ENCODE measurements at regions not wholly inside any gene's neighbourhood (a gene's known extent, or its start where the extent isn't known, plus 50 kb on each side); places are given as distances from the start of the nearest gene placed in this dataset.
"Not testable (repeated sequence)": the region's sequence is repeated elsewhere in the genome, so short reads cannot be mapped to it uniquely, and the experiment has no call there.

DNA sequence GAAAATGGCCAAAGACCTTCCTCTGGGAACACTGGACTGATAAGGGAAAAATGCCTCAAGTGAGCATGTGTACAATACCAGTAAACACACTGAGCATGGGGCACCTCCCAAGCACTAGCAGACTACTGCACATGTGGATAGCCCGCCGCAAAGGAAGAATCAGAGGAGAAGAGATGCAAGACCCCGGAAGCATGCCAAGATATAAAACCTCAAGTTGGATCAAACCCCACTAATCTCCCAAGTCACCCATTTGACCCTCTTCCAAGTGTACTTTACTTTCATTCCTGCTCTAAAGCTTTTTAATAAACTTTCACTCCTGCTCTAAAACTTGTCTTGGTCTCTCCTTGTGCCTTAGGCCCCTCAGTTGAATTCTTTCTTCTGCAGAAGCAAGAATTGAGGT, 121.1 kb upstream of the PLAAT1 start:
- no peaks in the 10 kb centered on the region for H3K27me3 Mint-ChIP-seq
- no peaks in the 10 kb centered on the region for H3K4me1 Mint-ChIP-seq (ENCODE audit: low read depth)

DNA sequence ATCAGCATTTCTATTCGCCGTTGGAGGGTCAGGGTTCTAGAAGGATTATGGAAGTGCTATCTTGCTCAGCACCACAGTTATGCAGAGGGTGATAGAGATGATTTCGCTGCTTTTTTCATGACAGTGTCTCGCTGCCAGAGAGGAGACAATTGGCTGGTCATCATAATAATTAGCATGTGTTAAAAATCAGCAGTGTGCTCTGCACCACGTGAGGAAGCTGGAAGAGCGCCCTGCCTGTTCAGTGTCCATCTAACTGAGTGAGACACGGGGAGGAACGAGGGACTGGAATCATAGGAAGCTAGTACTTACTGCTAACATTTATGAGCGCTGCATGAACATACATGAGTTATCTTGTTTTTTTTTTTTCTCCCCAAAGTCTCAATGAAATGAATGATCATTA, 116.2 kb upstream of the PLAAT1 start:
- no peak overlapping the region for H3K27ac Mint-ChIP-seq
- H3K4me3 Mint-ChIP-seq: no peak overlapping the region
- peaks cover 4% of the 10 kb centered on the region for H3K27me3 Mint-ChIP-seq
- no peaks in the 10 kb centered on the region for H3K36me3 Mint-ChIP-seq (ENCODE audit: low read depth)
- no peaks in the 10 kb centered on the region for H3K9me3 Mint-ChIP-seq
- H3K4me1 Mint-ChIP-seq (ENCODE audit: low read depth): no peaks in the 10 kb centered on the region

More for the DNA sequence above, 121.1 kb upstream of the PLAAT1 start:
- Mint-ChIP-seq H3K27ac (no peak overlapping the region), H3K9me3 (no peaks in the 10 kb centered on the region), H3K4me3 (no peak overlapping the region), H3K36me3 (ENCODE audit: low read depth) (no peaks in the 10 kb centered on the region)

DNA sequence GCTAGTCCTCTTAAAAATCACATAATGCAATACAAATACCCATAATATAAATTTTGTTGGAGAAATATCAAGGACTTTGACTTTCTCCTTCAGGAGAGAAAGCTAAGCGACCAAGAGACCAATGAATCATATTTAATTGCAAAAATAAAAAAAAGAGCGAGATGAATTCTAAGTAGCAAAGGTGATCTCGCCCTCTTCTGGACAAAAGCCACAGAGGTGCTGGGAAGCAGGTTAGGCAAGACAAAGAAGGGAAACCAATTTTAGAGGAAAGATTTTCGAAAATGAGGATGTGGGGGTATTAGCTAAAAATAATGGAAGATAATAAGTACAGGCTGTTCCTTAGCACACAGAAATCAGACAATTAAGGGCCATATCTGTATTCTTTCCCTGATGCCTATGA, 111.4 kb upstream of the PLAAT1 start:
- Mint-ChIP-seq H3K27me3 (peaks cover 4% of the 10 kb centered on the region), H3K27ac (no peak overlapping the region), H3K9me3 (no peaks in the 10 kb centered on the region), H3K4me1 (ENCODE audit: low read depth) (no peaks in the 10 kb centered on the region), H3K4me3 (no peak overlapping the region), H3K36me3 (ENCODE audit: low read depth) (no peaks in the 10 kb centered on the region)

DNA sequence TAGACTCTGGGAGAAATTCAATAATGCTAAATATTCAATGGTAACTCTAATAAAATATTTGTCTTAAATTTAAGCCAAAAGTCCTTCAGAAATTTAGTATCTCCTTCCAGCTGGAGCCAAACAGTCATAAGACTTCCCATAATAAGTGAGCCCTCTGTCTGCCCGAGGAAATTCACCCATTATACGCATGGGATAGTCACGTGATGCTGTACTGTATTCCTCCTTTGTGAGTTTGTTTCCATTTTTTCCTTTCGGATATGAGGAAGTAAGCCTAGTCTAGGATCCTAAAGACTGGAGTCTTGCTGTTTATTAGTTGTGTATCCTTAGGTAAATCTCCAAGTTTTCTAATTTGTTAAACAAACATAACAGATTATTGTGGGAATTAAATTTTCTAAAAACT, 110.4 kb upstream of the PLAAT1 start:
- Mint-ChIP-seq H3K4me3 (no peak overlapping the region), H3K4me1 (ENCODE audit: low read depth) (no peaks in the 10 kb centered on the region), H3K27me3 (peaks cover 4% of the 10 kb centered on the region), H3K9me3 (no peaks in the 10 kb centered on the region), H3K36me3 (ENCODE audit: low read depth) (no peaks in the 10 kb centered on the region), H3K27ac (no peak overlapping the region)

DNA sequence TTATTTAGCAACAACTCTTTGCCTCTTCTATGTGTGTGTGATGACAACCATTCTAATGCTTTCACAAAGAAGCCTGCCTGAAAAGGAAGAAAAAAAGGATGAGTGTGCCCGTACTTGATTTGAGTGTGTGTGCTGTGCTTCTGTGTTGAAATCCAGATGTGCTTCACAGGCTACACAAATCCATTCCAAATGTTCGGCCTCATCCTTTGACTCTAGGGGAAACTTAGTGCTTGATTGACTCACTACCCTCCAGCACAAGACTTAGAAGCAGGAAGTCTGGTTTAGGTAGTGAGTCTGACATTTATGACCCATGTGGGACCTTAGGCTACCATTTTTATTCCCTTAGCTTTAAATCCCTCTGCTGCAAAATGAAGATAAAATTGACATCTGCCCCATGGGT, 108.8 kb upstream of the PLAAT1 start:
- Mint-ChIP-seq H3K9me3 (no peaks in the 10 kb centered on the region), H3K27me3 (no peaks in the 10 kb centered on the region), H3K4me1 (ENCODE audit: low read depth) (no peaks in the 10 kb centered on the region)

DNA sequence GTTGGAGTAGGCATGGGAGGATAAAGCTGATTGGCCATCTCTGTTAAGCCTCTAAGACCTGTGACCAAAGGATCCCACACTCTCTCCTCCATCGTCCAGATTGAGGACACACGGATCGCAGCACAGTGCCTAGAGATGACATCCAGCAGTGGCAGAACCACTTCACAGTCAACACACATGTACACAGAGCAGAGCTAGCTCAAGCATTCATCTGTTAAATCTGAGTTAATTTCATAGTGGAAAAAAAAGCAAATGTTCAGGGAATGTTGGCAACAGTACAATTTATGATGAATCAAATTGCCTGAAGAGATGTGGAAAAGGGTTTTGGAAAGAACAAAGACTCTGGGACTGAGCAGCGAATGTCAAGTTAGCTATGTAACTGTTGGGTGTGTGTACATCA, 108.1 kb upstream of the PLAAT1 start:
- Mint-ChIP-seq H3K36me3 (ENCODE audit: low read depth) (no peaks in the 10 kb centered on the region), H3K9me3 (no peaks in the 10 kb centered on the region), H3K4me3 (no peak overlapping the region), H3K27me3 (no peaks in the 10 kb centered on the region), H3K4me1 (ENCODE audit: low read depth) (no peaks in the 10 kb centered on the region), H3K27ac (no peak overlapping the region)

More for the DNA sequence above, 108.8 kb upstream of the PLAAT1 start:
- Mint-ChIP-seq H3K4me3 (no peak overlapping the region), H3K36me3 (ENCODE audit: low read depth) (no peaks in the 10 kb centered on the region), H3K27ac (no peak overlapping the region)

DNA sequence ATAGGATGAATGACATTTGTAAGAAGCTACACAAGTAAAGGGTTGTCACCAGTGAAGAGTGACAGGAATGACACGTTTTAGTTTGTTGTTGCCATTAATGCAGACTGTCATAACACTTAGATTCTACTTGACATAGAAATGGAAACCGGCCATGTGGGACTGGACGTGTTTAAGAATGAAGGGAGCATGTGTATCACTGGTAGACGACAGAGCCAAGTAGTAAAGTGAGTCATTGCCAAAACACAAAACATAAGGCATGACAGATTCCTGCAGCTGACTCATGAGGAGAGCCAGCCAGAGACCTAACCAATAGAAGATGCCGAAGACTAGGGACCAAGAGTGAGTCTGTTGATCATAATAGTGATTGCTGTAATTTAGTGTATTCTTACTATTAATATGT, 106.2 kb upstream of the PLAAT1 start:
- Mint-ChIP-seq H3K4me3 (no peak overlapping the region), H3K27ac (no peak overlapping the region), H3K27me3 (no peaks in the 10 kb centered on the region), H3K4me1 (ENCODE audit: low read depth) (no peaks in the 10 kb centered on the region), H3K36me3 (ENCODE audit: low read depth) (no peaks in the 10 kb centered on the region), H3K9me3 (peaks cover 3% of the 10 kb centered on the region)

DNA sequence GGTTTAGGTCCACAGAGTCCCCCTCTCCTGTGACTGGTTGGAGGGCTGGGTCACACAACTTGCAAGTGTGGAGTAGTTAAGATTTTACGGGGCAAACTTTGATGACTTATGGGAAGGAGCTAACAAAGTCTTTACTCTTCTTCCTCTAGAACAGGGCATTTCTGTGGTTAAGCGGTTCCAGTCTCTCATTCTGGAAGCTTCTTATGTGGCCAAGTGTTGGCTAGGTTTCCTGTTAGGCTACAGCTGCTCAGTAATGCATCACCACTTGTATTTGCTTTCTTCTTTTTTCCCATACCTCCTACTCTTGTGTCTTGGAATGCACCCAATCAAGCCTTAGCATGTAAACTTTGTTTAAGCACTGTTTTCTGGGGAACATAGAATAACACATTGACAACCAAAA, 100.6 kb upstream of the PLAAT1 start:
- Mint-ChIP-seq H3K4me1 (ENCODE audit: low read depth) (no peaks in the 10 kb centered on the region), H3K27ac (no peak overlapping the region), H3K4me3 (no peak overlapping the region), H3K36me3 (ENCODE audit: low read depth) (no peaks in the 10 kb centered on the region), H3K27me3 (no peaks in the 10 kb centered on the region), H3K9me3 (peaks cover 3% of the 10 kb centered on the region)

DNA sequence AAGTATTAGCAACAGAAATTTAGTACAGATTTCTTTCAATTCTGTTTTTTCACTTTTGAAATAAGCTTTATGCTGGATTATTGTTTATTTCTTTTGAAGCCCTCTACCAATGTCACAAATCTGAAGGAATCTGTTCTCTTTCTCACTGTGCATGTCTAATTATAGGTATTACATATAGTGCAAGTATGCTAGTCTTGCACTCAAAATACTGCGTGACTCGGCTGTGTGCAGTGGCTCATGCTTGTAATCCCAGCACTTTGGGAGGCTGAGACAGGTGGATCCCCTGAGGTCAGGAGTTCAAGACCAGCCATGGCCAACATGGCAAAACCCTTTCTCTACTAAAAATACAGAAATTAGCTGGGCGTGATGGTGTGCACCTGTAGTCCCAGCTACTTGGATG, 95.8 kb upstream of the PLAAT1 start:
- Mint-ChIP-seq H3K27ac (no peak overlapping the region), H3K27me3 (no peaks in the 10 kb centered on the region), H3K9me3 (no peaks in the 10 kb centered on the region), H3K4me1 (ENCODE audit: low read depth) (no peaks in the 10 kb centered on the region), H3K4me3 (no peak overlapping the region), H3K36me3 (ENCODE audit: low read depth) (no peaks in the 10 kb centered on the region)

DNA sequence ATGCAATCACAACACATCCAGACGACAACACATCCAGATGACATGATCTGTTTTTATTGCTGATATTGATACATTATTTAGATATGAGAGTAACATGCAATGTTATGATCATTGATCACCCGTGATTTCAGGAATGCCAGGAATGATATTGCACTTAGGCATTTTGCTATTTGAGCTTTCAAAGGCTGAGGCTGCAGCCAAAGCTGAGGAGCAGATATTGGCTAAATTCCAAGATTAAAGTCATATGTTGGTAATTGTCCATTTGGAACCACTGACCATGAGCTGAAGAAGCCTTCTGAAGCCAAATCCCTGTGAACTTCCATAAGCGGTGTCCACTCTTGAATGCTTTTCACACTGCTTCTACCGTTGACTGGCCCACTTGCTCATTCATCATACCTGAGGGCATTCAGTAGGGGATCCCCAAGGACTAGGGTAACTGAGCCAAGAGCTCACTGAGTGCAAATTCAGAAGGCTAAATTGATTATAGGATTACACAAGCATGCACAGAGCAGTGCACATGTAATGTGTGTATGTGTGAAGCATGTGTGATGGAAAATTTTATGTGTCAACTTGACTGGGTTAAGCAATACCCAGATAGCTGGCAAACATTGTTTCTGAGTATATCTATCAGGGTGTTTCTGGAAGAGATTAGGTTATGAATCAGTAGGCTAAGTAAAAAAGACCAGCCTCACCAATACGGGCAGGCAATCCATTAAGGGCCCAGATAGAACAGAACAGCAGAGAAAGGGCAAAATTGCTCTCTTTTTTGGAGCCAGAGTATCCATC, 92.1 kb upstream of the PLAAT1 start:
- no peak overlapping the region for H3K27ac Mint-ChIP-seq
- no peak overlapping the region for H3K4me3 Mint-ChIP-seq
- no peaks in the 10 kb centered on the region for H3K4me1 Mint-ChIP-seq (ENCODE audit: low read depth)
- H3K27me3 Mint-ChIP-seq: peaks cover 3% of the 10 kb centered on the region
- H3K9me3 Mint-ChIP-seq: no peaks in the 10 kb centered on the region
- H3K36me3 Mint-ChIP-seq (ENCODE audit: low read depth): no peaks in the 10 kb centered on the region

DNA sequence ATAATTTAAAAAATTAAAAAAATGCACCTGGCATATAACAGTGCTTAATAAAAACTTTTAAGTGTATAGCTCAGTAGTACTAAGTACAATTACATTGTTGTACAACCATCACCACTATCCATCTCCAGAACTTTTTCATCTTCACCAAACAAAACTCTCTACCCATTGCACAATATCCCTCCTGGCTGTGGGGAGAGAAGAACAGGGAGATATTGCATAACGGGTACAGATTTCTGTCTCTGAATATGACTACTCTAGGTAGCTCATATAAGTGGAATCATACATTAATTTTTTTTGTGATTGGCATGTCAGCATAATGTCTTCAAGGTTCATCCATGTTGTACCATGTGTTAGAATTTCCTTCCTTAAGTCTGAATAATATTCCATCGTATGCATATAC, 91.0 kb upstream of the PLAAT1 start:
- no peaks in the 10 kb centered on the region for H3K9me3 Mint-ChIP-seq
- no peak overlapping the region for H3K27ac Mint-ChIP-seq
- H3K4me1 Mint-ChIP-seq (ENCODE audit: low read depth): no peaks in the 10 kb centered on the region

DNA sequence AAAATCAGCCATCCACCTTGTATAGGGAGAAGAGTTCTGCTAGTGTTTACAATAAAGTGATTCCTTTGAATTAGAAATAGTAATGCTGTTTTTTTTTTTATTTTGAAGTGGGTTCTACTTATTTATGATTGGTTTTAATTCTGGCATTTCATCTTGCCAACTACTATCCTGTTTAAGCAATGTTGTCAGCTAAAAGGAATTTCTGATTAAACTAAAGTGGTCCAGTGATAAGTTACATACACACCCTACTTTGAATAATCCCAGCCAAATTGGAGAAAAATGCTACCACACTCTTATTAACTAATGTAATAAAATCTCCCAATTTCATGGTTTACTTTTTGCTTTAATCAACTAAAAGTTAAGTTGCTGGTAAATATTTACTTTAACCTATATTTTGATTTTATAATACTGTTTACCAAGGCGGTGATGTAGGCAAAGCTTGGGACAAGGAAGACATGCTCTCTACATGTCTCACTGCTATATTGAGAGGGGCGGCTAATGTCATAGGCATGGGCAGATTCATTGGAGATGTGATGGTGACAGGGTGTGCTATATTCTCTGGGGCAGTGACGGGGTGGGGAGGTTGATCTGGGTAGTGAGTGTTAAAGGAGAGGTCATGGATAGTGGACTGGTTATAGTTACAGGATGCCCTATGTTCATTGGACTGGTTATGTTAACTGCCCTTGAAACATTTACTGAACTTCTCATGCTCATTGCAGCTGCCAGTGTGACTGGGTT, 85.8 kb upstream of the PLAAT1 start:
- not testable (repeated sequence) for H3K27me3 Mint-ChIP-seq; H3K27ac Mint-ChIP-seq; H3K36me3 Mint-ChIP-seq (ENCODE audit: low read depth); H3K4me3 Mint-ChIP-seq; H3K9me3 Mint-ChIP-seq; H3K4me1 Mint-ChIP-seq (ENCODE audit: low read depth)

More for the DNA sequence above, 91.0 kb upstream of the PLAAT1 start:
- Mint-ChIP-seq H3K36me3 (ENCODE audit: low read depth) (no peaks in the 10 kb centered on the region), H3K27me3 (peaks cover 3% of the 10 kb centered on the region), H3K4me3 (no peak overlapping the region)

DNA sequence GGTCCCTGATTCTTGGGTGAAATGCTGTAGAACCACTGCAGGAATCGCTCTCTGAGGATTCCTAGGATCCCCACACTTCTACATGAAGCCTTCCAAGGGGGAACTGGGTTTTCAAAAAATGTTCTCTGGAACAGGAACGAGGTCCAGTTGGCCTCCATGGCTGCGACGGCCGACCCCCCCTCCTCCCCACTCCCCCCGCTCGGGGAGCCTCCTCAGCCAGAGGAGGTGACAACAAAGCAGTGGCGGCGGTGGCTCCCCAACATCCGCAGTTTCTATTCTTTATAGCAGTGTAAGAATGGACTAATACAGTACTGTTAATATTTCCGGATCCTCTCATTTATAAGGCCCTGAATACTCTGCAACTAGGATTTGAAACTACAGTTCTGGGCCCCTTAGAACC, 84.0 kb upstream of the PLAAT1 start:
- H3K36me3 Mint-ChIP-seq (ENCODE audit: low read depth): no peaks in the 10 kb centered on the region
- no peak overlapping the region for H3K4me3 Mint-ChIP-seq
- no peaks in the 10 kb centered on the region for H3K4me1 Mint-ChIP-seq (ENCODE audit: low read depth)
- H3K27me3 Mint-ChIP-seq: peaks cover 3% of the 10 kb centered on the region
- H3K9me3 Mint-ChIP-seq: no peaks in the 10 kb centered on the region
- H3K27ac Mint-ChIP-seq: no peak overlapping the region

DNA sequence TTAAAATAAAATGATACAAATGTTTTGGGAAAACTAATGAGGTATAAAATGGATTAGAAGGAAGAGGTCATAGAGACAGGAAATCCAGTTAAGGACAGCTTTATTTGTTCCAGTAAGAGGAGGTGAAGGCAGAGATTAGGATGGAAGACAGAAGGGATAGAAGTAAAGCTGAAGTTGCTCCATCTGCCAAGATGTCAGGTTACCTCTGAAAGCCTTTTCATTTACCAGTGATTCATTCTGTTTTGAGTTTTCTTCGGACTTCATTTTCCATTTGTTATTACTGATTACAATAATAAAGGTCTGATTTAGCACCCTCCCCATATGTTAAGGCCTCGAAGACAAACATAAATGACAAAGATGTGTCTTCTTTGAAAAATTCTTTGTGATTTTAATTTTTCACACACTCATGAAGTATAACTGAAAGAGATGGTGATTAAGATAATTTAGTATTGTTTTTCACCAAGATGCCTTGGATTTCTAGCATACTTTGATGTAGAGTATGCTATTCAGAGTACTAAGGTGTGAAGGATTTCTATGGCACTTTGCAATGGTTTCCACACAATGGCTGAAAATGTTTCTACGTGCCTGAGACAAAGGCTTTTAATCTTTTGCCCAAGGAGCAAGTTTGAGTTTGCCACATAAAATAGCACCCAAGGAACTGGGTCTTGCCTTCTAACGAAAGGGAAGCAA, 75.4 kb upstream of the PLAAT1 start:
- Mint-ChIP-seq H3K4me1 (ENCODE audit: low read depth) (no peaks in the 10 kb centered on the region), H3K27ac (no peak overlapping the region), H3K4me3 (no peak overlapping the region), H3K36me3 (ENCODE audit: low read depth) (no peaks in the 10 kb centered on the region), H3K9me3 (no peaks in the 10 kb centered on the region), H3K27me3 (peaks cover 4% of the 10 kb centered on the region)

DNA sequence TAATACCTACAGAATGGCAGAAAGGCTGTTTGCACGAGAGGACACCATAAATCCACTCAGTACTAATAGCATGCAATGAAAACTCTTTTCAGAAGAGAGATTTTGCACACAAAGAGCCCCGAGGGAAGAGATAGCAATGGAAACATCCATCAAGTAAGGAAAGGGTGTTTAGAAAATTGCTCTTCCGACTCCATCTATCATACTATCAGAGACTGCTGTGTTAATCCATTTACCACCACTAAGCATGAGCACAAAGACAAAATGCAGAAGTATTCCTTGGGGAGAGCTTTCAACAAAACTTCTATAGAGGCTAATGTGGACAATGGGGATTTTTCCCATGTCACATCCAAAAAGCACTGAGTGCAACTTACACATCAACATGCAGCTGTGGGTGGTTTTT, 72.1 kb upstream of the PLAAT1 start:
- Mint-ChIP-seq H3K27ac (no peak overlapping the region), H3K9me3 (no peaks in the 10 kb centered on the region), H3K4me1 (ENCODE audit: low read depth) (no peaks in the 10 kb centered on the region), H3K27me3 (peaks cover 4% of the 10 kb centered on the region), H3K4me3 (no peak overlapping the region), H3K36me3 (ENCODE audit: low read depth) (no peaks in the 10 kb centered on the region)
